ENCODE measurements at regions not wholly inside any gene's neighbourhood (a gene's known extent, or its start where the extent isn't known, plus 50 kb on each side); places are given as distances from the start of the nearest gene placed in this dataset.

DNA sequence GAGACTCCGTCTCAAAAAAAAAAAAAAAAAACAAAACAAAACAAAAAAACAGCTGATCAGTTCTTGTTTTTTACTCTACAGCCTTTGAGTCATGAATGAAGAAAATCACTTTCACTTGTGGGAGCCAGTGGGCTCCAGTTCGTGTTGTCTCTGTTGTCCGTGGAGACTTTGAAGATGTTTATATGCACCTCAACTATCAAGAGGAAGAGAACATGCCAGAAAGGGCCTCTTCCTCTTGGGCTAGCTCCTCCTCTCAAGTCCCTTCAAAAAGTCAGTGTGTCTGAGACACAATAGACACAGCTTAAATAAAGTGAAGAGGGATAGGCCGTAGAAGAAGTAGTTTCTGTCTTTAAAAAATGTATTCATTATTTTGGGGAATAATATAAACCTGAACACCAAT, 182.7 kb downstream of the KDR start:
- TF ChIP-seq EP300 (IDR thresholded peaks at IDR 0.05), result no peak
- no peak for TF ChIP-seq POLR2A (IDR thresholded peaks at IDR 0.05)

Data from tibial nerve (tissue), 3 donors.